H1 (cell line): ENCODE measurements at regions not wholly inside any gene's neighbourhood (a gene's known extent, or its start where the extent isn't known, plus 50 kb on each side); places are given as distances from the start of the nearest gene placed in this dataset.

ENCODE experiments used
- CHD7 ChIP-seq: fragments of 300-600 bp; sonication (generic); IDR thresholded peaks from 2 replicates; pipeline ENCODE4 v1.7.1; 2012; ENCODE audit warnings: low read length, moderate library complexity, mild to moderate bottlenecking, inconsistent platforms; ENCODE audit not compliant: insufficient replicate concordance
- EGR1 ChIP-seq: IDR thresholded peaks from 2 replicates; pipeline ENCODE4 v1.6.1; 2011; ENCODE audit warnings: low read depth, low read length, borderline replicate concordance

GRCh38 chr16:35203636-35204035 is 1744.2 kb downstream of the TP53TG3F start (continued):
- TF ChIP-seq CHD7 (no peak), EGR1 (no peak)
